ENCODE measurements at regions not wholly inside any gene's neighbourhood (a gene's known extent, or its start where the extent isn't known, plus 50 kb on each side); places are given as distances from the start of the nearest gene placed in this dataset.

DNA sequence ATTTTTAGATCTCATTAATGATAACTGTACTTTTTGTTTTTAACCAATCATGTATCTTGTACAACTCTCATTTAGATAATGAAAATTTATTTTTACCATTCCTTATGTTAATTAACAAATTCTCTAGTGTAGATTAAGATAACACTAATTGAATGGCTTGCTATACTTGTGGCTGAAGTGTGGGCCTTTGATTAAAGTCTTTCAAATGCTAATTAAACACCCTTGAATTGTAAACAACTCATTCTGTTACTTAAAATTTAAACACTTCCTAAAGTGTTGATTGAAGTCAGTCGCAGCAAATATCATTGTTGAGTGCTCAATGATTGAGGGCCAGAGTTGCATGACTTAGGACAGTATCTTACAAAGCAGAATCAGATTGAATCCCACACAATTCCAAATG, 109.8 kb upstream of the GULP1 start:
- Histone ChIP-seq H3K9ac (ENCODE audit: low read length) (no peak overlapping the region), H3K4me1 (ENCODE audit: control insufficient read depth, insufficient read depth, low read depth, low read length) (no peaks in the 10 kb centered on the region), H3K14ac (ENCODE audit: low read length in 2 of 2) (no peak overlapping the region), H3K18ac (ENCODE audit: low read depth in 1 of 2, low read length in 2 of 2) (no peak overlapping the region), H2BK5ac (ENCODE audit: low read depth, low read length, poor library complexity, severe bottlenecking) (no peak overlapping the region), H3K27ac (ENCODE audit: low read length, poor library complexity, severe bottlenecking) (no peak overlapping the region), H3K79me1 (replicated peaks; ENCODE audit: low read length, poor library complexity, severe bottlenecking) (no peaks in the 10 kb centered on the region), H4K8ac (ENCODE audit: low read length) (no peak overlapping the region), H3K4ac (ENCODE audit: low read depth in 1 of 2, low read length in 2 of 2) (no peak overlapping the region), H3K36me3 (ENCODE audit: control insufficient read depth in 1 of 2, insufficient read depth in 2 of 2, low read depth in 1 of 2, low read length in 2 of 2) (no peaks in the 10 kb centered on the region), H2BK12ac (ENCODE audit: low read length in 2 of 2) (no peak overlapping the region), H4K91ac (ENCODE audit: low read length) (no peak overlapping the region), H2AFZ (ENCODE audit: low read depth, low read length) (no peak overlapping the region), H2BK120ac (ENCODE audit: low read depth, low read length) (no peak overlapping the region), H2AK5ac (ENCODE audit: low read length, severe bottlenecking) (no peak overlapping the region), H3K9me3 (ENCODE audit: control insufficient read depth, low read length) (no peaks in the 10 kb centered on the region), H3K27me3 (ENCODE audit: control insufficient read depth in 1 of 2, insufficient read depth in 1 of 2, low read length in 2 of 2) (no peaks in the 10 kb centered on the region), H2BK15ac (ENCODE audit: low read depth, poor library complexity, severe bottlenecking) (no peak overlapping the region), H3K23ac (ENCODE audit: low read length in 2 of 2) (no peak overlapping the region), H3K4me3 (ENCODE audit: insufficient read depth in 1 of 2, low read depth in 1 of 2, low read length in 2 of 2) (no peak overlapping the region), H3K4me2 (ENCODE audit: low read length, poor library complexity, severe bottlenecking) (no peak overlapping the region)
- no peak for DNase-seq
- WGBS: 33% methylated on average over 1 of the region's 1 CpG

DNA sequence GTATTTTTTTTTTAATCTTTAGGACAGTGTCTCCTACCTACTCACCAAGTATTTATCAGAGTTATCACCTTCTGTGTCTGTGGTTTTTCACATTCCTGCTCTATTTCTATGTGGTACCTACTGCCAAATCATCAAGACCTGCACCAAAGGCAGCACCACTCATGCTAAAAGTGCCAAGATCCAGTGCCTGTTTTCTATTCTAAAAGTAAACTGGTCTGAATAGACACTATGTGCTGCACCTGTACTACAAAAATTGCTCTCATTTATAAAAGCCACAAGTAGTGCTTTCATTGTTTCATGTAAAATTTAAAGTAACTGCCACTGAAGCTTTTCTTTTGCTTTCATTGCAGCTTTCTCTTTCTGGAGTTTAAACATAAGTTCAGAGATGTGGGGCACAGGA, 103.9 kb upstream of the GULP1 start:
- Histone ChIP-seq H3K9me3 (ENCODE audit: control insufficient read depth, low read length) (no peaks in the 10 kb centered on the region), H3K4me1 (ENCODE audit: control insufficient read depth, insufficient read depth, low read depth, low read length) (no peaks in the 10 kb centered on the region), H3K18ac (ENCODE audit: low read depth in 1 of 2, low read length in 2 of 2) (no peak overlapping the region), H3K79me1 (replicated peaks; ENCODE audit: low read length, poor library complexity, severe bottlenecking) (no peaks in the 10 kb centered on the region), H3K27me3 (ENCODE audit: control insufficient read depth in 1 of 2, insufficient read depth in 1 of 2, low read length in 2 of 2) (no peaks in the 10 kb centered on the region), H2BK15ac (ENCODE audit: low read depth, poor library complexity, severe bottlenecking) (no peak overlapping the region), H2BK12ac (ENCODE audit: low read length in 2 of 2) (no peak overlapping the region), H2AK5ac (ENCODE audit: low read length, severe bottlenecking) (no peak overlapping the region), H3K4me3 (ENCODE audit: insufficient read depth in 1 of 2, low read depth in 1 of 2, low read length in 2 of 2) (no peak overlapping the region), H2BK120ac (ENCODE audit: low read depth, low read length) (no peak overlapping the region), H2AFZ (ENCODE audit: low read depth, low read length) (no peak overlapping the region), H4K91ac (ENCODE audit: low read length) (no peak overlapping the region), H3K4me2 (ENCODE audit: low read length, poor library complexity, severe bottlenecking) (no peak overlapping the region), H3K36me3 (ENCODE audit: control insufficient read depth in 1 of 2, insufficient read depth in 2 of 2, low read depth in 1 of 2, low read length in 2 of 2) (no peaks in the 10 kb centered on the region), H3K23ac (ENCODE audit: low read length in 2 of 2) (no peak overlapping the region), H3K9ac (ENCODE audit: low read length) (no peak overlapping the region), H3K14ac (ENCODE audit: low read length in 2 of 2) (no peak overlapping the region), H4K8ac (ENCODE audit: low read length) (no peak overlapping the region), H2BK5ac (ENCODE audit: low read depth, low read length, poor library complexity, severe bottlenecking) (no peak overlapping the region), H3K27ac (ENCODE audit: low read length, poor library complexity, severe bottlenecking) (no peak overlapping the region), H3K4ac (ENCODE audit: low read depth in 1 of 2, low read length in 2 of 2) (no peak overlapping the region)
- DNase-seq: no peak

DNA sequence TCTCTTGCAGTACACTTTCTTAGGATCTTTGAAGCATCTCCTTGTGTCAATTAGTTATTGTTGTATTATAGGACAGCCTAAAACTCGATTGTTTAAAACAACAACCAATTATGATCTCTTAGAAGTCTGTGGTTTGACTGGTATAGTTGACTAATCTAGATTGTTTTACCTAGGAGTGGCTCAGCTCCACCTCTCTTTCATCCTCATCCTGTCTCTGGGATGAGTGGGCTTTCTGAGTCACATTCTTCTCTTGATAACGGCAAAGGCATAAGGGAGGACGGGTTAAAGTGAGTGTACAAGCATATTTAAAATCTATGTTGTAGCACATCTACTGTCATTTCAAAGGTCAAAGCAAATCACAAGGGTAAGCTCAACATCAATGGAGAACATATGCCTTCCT, 102.3 kb upstream of the GULP1 start:
- H2BK120ac ChIP-seq (ENCODE audit: low read depth, low read length): no peak overlapping the region
- H3K79me1 ChIP-seq (replicated peaks; ENCODE audit: low read length, poor library complexity, severe bottlenecking): no peaks in the 10 kb centered on the region
- H3K4me1 ChIP-seq (ENCODE audit: control insufficient read depth, insufficient read depth, low read depth, low read length): no peaks in the 10 kb centered on the region
- H3K27me3 ChIP-seq (ENCODE audit: control insufficient read depth in 1 of 2, insufficient read depth in 1 of 2, low read length in 2 of 2): no peaks in the 10 kb centered on the region
- H3K4me3 ChIP-seq (ENCODE audit: insufficient read depth in 1 of 2, low read depth in 1 of 2, low read length in 2 of 2): no peak overlapping the region
- H3K27ac ChIP-seq (ENCODE audit: low read length, poor library complexity, severe bottlenecking): no peak overlapping the region
- no peak overlapping the region for H3K23ac ChIP-seq (ENCODE audit: low read length in 2 of 2)
- no peak overlapping the region for H3K4ac ChIP-seq (ENCODE audit: low read depth in 1 of 2, low read length in 2 of 2)
- no peak overlapping the region for H2AFZ ChIP-seq (ENCODE audit: low read depth, low read length)
- no peak overlapping the region for H4K8ac ChIP-seq (ENCODE audit: low read length)
- H2AK5ac ChIP-seq (ENCODE audit: low read length, severe bottlenecking): no peak overlapping the region
- H3K9me3 ChIP-seq (ENCODE audit: control insufficient read depth, low read length): no peaks in the 10 kb centered on the region
- no peak for DNase-seq
- no peaks in the 10 kb centered on the region for H3K36me3 ChIP-seq (ENCODE audit: control insufficient read depth in 1 of 2, insufficient read depth in 2 of 2, low read depth in 1 of 2, low read length in 2 of 2)
- H3K14ac ChIP-seq (ENCODE audit: low read length in 2 of 2): no peak overlapping the region
- no CpG with 5 or more reads among the region's 3 CpGs for WGBS
- H3K4me2 ChIP-seq (ENCODE audit: low read length, poor library complexity, severe bottlenecking): no peak overlapping the region
- H2BK5ac ChIP-seq (ENCODE audit: low read depth, low read length, poor library complexity, severe bottlenecking): no peak overlapping the region
- H3K9ac ChIP-seq (ENCODE audit: low read length): no peak overlapping the region
- H4K91ac ChIP-seq (ENCODE audit: low read length): no peak overlapping the region
- H2BK15ac ChIP-seq (ENCODE audit: low read depth, poor library complexity, severe bottlenecking): no peak overlapping the region
- no peak overlapping the region for H3K18ac ChIP-seq (ENCODE audit: low read depth in 1 of 2, low read length in 2 of 2)
- no peak overlapping the region for H2BK12ac ChIP-seq (ENCODE audit: low read length in 2 of 2)

DNA sequence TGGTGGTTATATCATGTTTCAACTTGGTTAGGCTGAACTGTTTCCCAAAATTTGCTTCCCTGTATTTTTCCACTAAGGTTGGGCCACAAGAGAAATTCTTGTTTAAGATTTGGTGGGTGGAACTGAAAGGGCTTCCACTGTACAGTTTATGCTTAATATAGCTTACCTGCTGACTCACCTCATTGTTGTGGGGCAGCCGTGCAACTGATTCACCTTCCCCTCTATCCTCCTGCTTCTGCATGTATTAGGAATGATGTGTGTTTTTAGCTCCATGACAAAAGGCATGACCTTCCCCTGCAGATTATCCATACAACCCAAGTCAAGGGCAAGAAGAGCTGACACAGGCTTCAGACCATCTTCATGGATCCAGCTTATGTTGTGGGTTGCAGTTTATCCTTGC, 98.4 kb upstream of the GULP1 start:
- H3K36me3 ChIP-seq (ENCODE audit: control insufficient read depth in 1 of 2, insufficient read depth in 2 of 2, low read depth in 1 of 2, low read length in 2 of 2): no peaks in the 10 kb centered on the region
- no peak overlapping the region for H4K91ac ChIP-seq (ENCODE audit: low read length)
- no peak overlapping the region for H3K27ac ChIP-seq (ENCODE audit: low read length, poor library complexity, severe bottlenecking)
- no peaks in the 10 kb centered on the region for H3K79me1 ChIP-seq (replicated peaks; ENCODE audit: low read length, poor library complexity, severe bottlenecking)
- no peak overlapping the region for H3K9ac ChIP-seq (ENCODE audit: low read length)
- DNase-seq: no peak
- no peak overlapping the region for H2AK5ac ChIP-seq (ENCODE audit: low read length, severe bottlenecking)
- no peak overlapping the region for H3K4me2 ChIP-seq (ENCODE audit: low read length, poor library complexity, severe bottlenecking)
- no peak overlapping the region for H2AFZ ChIP-seq (ENCODE audit: low read depth, low read length)
- no peak overlapping the region for H3K14ac ChIP-seq (ENCODE audit: low read length in 2 of 2)
- no peak overlapping the region for H3K18ac ChIP-seq (ENCODE audit: low read depth in 1 of 2, low read length in 2 of 2)
- H3K4me1 ChIP-seq (ENCODE audit: control insufficient read depth, insufficient read depth, low read depth, low read length): no peaks in the 10 kb centered on the region
- no peaks in the 10 kb centered on the region for H3K27me3 ChIP-seq (ENCODE audit: control insufficient read depth in 1 of 2, insufficient read depth in 1 of 2, low read length in 2 of 2)
- no peak overlapping the region for H4K8ac ChIP-seq (ENCODE audit: low read length)
- H3K4me3 ChIP-seq (ENCODE audit: insufficient read depth in 1 of 2, low read depth in 1 of 2, low read length in 2 of 2): no peak overlapping the region
- no peak overlapping the region for H3K23ac ChIP-seq (ENCODE audit: low read length in 2 of 2)
- H2BK120ac ChIP-seq (ENCODE audit: low read depth, low read length): no peak overlapping the region
- no peak overlapping the region for H3K4ac ChIP-seq (ENCODE audit: low read depth in 1 of 2, low read length in 2 of 2)
- no peak overlapping the region for H2BK5ac ChIP-seq (ENCODE audit: low read depth, low read length, poor library complexity, severe bottlenecking)
- H2BK15ac ChIP-seq (ENCODE audit: low read depth, poor library complexity, severe bottlenecking): no peak overlapping the region
- H2BK12ac ChIP-seq (ENCODE audit: low read length in 2 of 2): no peak overlapping the region
- H3K9me3 ChIP-seq (ENCODE audit: control insufficient read depth, low read length): no peaks in the 10 kb centered on the region
- no CpG with 5 or more reads among the region's 1 CpG for WGBS
